ENCODE measurements at regions not wholly inside any gene's neighbourhood (a gene's known extent, or its start where the extent isn't known, plus 50 kb on each side); places are given as distances from the start of the nearest gene placed in this dataset.
"Not testable (repeated sequence)": the region's sequence is repeated elsewhere in the genome, so short reads cannot be mapped to it uniquely, and the experiment has no call there.

GRCh38 chr5:104079861-104080645 is 517.5 kb upstream of the NUDT12 start:
- DNase-seq (ENCODE audit: low read depth in 4 of 4, low spot score in 3 of 4): not testable (repeated sequence)

DNA sequence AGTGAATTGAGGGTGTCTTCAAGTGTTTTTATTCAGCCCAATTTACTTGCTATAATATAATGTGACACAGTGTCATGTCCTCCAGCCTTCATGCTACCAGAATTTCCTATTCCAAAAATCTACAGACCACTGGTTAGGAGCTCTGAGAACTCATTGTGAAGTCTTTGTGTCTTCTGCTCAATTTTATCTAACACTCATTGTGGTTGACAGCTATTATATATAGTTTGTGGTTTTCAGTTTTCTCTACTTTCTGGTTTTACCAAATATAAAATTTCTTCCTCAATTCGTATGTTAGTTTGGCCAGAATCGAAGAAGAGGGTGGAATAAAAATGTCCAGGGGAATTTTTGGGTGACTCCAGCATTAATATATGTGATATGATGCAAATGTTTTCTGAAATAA is 509.3 kb upstream of the NUDT12 start:
- no peak for DNase-seq (ENCODE audit: low read depth in 4 of 4, low spot score in 3 of 4)

- no peak for DNase-seq (ENCODE audit: low read depth in 4 of 4, low spot score in 3 of 4)
These were observed 500.2 kb upstream of the NUDT12 start for GRCh38 chr5:104062621-104063377.

GRCh38 chr5:104061707-104062106 is 499.1 kb upstream of the NUDT12 start:
- no peak for DNase-seq (ENCODE audit: low read depth in 4 of 4, low spot score in 3 of 4)

- no peak for DNase-seq (ENCODE audit: low read depth in 4 of 4, low spot score in 3 of 4)
These were observed 490.7 kb upstream of the NUDT12 start for GRCh38 chr5:104053353-104053649.

- no peak for DNase-seq (ENCODE audit: low read depth in 4 of 4, low spot score in 3 of 4)
These were observed 490.2 kb upstream of the NUDT12 start for GRCh38 chr5:104052558-104053352.

DNA sequence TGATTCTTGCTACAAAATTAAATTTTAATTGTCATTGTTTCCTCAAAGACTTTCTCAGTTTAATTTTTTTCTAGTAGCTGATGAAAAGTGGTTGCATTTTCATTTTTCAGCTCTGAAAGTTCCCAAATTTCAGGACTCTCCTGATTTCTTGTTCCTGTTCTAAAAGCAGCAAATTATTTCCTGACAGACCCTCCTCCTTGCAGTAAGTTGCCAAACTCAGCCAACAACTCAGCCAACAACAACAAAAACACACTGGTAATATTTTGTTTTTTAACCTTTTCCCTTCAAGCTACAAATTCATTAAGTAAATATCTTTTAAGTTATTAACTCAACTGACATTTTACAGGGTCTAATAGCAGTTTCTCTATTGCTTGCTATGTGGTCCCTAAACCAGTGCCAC is 487.8 kb upstream of the NUDT12 start:
- no peak for DNase-seq (ENCODE audit: low read depth in 4 of 4, low spot score in 3 of 4)

DNA sequence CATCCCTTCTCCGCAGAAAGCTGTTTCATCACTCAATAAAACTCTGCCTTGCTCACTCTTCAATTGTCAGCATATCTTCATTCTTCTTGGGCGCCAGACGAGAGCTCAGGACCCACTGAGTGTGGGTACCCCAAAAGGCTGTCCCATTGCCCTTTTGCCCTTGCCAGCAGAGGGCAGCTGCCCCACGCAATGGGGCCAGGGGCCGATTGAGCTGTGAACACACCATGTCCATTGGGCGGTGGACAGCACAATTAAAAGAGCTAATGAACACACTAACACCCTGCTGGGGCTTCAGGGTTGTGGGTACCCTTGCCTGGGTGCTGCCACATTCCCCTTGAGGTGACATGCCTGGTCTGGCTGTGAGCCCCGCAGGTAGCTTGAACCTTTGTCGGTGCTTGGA is 487.2 kb upstream of the NUDT12 start:
- no peak for DNase-seq (ENCODE audit: low read depth in 4 of 4, low spot score in 3 of 4)

- DNase-seq (ENCODE audit: low read depth in 4 of 4, low spot score in 3 of 4): no peak
These were observed 485.6 kb upstream of the NUDT12 start for GRCh38 chr5:104048231-104048630.

- DNase-seq (ENCODE audit: low read depth in 4 of 4, low spot score in 3 of 4): no peak
These were observed 483.4 kb upstream of the NUDT12 start for GRCh38 chr5:104045987-104046386.

GRCh38 chr5:104039871-104040270 is 477.3 kb upstream of the NUDT12 start:
- DNase-seq (ENCODE audit: low read depth in 4 of 4, low spot score in 3 of 4): not testable (repeated sequence)

DNA sequence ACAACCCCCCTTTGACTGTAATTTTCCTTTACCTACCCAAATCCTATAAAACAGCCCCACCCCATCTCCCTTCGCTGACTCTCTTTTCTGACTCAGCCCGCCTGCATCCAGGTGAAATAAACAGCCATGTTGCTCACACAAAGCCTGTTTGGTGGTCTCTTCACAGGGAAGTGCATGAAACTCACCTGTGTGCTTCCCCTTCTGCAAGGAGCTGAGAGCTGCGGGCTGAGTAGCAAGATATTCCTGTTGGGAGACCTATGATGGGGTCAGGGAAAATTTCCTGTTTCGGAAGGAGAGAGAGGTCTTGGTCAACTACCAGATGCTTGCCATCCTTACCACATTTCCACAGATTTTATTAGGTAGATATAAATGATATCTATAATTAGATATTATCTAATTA is 474.5 kb upstream of the NUDT12 start:
- DNase-seq (ENCODE audit: low read depth in 4 of 4, low spot score in 3 of 4): not testable (repeated sequence)

- DNase-seq (ENCODE audit: low read depth in 4 of 4, low spot score in 3 of 4): not testable (repeated sequence)
These were observed 470.6 kb upstream of the NUDT12 start for GRCh38 chr5:104033186-104033585.

GRCh38 chr5:104024538-104024937 is 461.9 kb upstream of the NUDT12 start:
- no peak for DNase-seq (ENCODE audit: low read depth in 4 of 4, low spot score in 3 of 4)

GRCh38 chr5:104023739-104024138 is 461.1 kb upstream of the NUDT12 start:
- no peak for DNase-seq (ENCODE audit: low read depth in 4 of 4, low spot score in 3 of 4)

GRCh38 chr5:104019956-104020355 is 457.4 kb upstream of the NUDT12 start:
- DNase-seq (ENCODE audit: low read depth in 4 of 4, low spot score in 3 of 4): no peak

GRCh38 chr5:104018299-104018698 is 455.7 kb upstream of the NUDT12 start:
- no peak for DNase-seq (ENCODE audit: low read depth in 4 of 4, low spot score in 3 of 4)

- no peak for DNase-seq (ENCODE audit: low read depth in 4 of 4, low spot score in 3 of 4)
These were observed 454.1 kb upstream of the NUDT12 start for GRCh38 chr5:104016646-104017045.

DNA sequence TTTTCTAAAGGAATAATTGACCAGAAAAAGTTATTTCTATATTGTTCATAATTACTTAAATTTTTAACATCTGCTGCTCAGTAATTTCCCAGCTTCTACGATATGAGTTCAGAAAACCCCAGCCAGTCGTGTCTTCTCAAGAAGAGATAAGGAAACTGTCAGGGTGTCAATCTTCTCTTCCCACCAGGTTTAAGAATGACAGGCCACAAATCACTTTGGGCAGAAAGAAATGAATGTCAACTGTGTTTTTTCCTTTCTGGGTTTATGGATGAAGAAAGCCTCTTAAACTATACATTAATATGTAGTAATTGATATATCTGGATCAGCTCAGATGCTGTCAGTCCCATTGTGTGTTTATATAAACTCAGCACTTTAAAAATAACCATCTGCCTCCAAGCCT is 453.2 kb upstream of the NUDT12 start:
- DNase-seq (ENCODE audit: low read depth in 4 of 4, low spot score in 3 of 4): no peak

DNA sequence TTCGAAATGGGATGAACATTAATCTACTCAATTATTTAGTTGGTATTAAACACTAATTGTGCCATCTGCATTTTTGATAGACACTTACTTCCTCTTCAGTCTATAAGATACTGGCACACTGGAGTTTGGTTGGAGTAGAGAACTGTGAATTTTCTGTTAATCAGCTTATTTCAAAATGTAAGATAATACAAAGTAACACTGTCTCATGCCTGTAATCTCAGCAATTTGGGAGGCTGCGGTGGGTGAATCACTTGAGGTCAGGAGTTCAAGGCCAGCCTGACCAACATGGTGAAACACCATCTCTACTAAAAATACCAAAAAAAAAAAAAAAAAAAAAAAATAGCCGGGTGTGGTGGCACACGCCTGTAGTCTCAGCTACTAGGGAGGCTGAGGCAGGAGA is 440.2 kb upstream of the NUDT12 start:
- not testable (repeated sequence) for DNase-seq (ENCODE audit: low read depth in 4 of 4, low spot score in 3 of 4)

DNA sequence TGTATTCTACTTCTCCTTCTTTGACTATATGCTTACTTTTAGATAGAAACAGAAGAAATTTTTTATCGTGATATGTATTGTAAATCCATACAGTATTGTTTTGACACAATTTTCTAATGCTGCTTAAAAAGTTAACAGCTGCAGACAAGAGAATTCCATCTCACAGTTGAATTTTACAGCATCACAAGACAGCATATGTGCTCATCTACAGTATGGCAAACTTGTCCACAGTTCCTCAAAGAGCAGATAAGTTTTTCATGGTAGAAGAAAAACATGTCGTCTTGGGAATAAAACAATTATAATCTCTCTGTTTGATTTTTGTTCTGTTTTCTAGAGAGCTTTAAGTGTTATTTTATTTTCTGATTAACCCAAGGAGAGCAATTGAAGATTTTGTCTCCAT is 438.5 kb upstream of the NUDT12 start:
- no peak for DNase-seq (ENCODE audit: low read depth in 4 of 4, low spot score in 3 of 4)

DNA sequence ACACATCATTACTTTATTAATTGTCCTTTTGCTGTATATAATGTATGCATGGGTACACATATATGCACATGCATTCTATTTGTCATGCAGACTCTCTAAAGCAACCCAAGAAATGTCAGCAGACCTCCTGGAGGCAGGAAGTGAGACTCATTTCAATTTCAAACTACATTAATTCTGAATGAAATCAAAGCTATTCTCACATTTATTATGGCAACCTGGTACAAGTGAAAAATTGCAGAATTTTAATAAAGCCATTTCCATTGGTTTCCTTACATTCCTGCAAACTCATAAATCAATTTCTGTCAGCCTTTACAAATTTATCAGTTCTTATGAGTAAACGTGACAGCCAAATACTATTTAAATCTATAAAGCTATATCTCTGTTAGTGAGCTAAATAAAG is 430.4 kb upstream of the NUDT12 start:
- no peak for DNase-seq (ENCODE audit: low read depth in 4 of 4, low spot score in 3 of 4)

All from left renal pelvis (tissue), 4 donors.